Spleen (tissue), 7 donors: ENCODE measurements at regions not wholly inside any gene's neighbourhood (a gene's known extent, or its start where the extent isn't known, plus 50 kb on each side); places are given as distances from the start of the nearest gene placed in this dataset.

Experiments
- CTCF ChIP-seq, 11 experiments: fragments of 200-600 bp in 7 of 11; fragments of 450-650 bp in 4 of 11; sonication (generic) in 4 of 11; IDR thresholded peaks in 8 of 11; conservative IDR thresholded peaks in 3 of 11; 1 replicate in 7 of 11; 2 replicates in 4 of 11; pipeline versions ENCODE4 v1.4.0 to v1.8.0; 2016 to 2021; ENCODE audit warnings: antibody characterized with exemption in 11 of 11, inconsistent platforms in 4 of 11, mild to moderate bottlenecking in 1 of 11
- POLR2A ChIP-seq, 3 donors: fragments of 450-650 bp; IDR thresholded peaks; one replicate each; pipeline ENCODE4 v1.5.1; 2017; ENCODE audit warnings: antibody characterized with exemption in 3 of 3, mild to moderate bottlenecking in 1 of 3
- POLR2AphosphoS5 ChIP-seq, 3 donors: sonication (generic); formaldehyde crosslinking; IDR thresholded peaks; one replicate each; pipeline ENCODE4 v1.5.1; 2017; ENCODE audit warnings: antibody characterized with exemption in 3 of 3
- donor health status: DM: no; HTN: no; CAD: no; lungs with moderate emphysema.
- donor health status: DM: no; HTN: no; CAD: no.
- donor health status: DM: no; HTN: no; CAD: no.

DNA sequence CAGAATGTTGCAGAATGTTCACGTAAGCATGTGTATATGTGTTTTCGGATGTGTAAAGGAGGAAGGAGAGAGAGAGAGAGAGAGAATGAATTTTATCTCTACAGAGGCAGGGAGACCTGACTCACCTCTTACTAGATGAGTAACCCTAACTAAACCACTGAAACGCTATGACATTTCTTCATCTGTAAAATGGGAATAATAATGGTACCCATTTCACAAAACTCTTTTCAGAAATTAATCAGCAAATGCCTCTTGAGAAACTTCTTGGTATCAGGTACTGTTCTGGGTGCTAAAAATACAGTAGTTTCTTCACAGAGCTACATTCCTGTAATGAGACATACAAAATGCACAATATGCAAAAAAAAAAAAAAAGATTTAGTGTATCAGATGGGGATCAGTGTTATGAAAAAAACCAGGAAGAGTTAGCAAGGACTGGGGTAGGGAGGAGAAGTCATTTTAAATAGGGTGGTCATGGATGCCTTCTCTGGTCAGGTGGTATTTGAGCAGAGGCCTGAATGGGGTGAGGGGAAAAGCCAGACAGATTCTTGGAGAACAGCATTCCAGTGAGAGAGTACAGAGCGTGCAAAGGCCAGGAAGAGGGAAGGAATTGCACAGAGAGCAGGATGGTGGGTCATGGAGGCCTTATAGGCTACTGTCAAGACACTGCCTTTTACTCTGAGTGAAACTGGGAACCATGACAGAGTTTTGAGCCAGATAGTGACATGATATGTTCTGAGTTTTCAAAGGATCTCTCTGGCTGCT is 84.9 kb upstream of the SPANXB1 start:
- TF ChIP-seq CTCF (IDR thresholded peaks at IDR 0.05 in 8 of 11, conservative IDR thresholded peaks at IDR 0.05 in 3 of 11) (no peak), POLR2AphosphoS5 (IDR thresholded peaks at IDR 0.05) (no peak), POLR2A (IDR thresholded peaks at IDR 0.05) (no peak)
